Lung microvascular endothelial cell (primary cell): ENCODE measurements at regions not wholly inside any gene's neighbourhood (a gene's known extent, or its start where the extent isn't known, plus 50 kb on each side); places are given as distances from the start of the nearest gene placed in this dataset.
A peak's percentile ranks its signal among the peaks of the same experiment; 100 is the strongest.

Source experiments
- DNase-seq, 2 donors: peaks; one replicate each; pipeline versions ENCODE4 v3.0.0 to v3.0.0-alpha.2; 2010; ENCODE audit warnings: low read depth in 2 of 2

GRCh38 chr17:13359774-13360173, 242.0 kb downstream of the HS3ST3A1 start:
- DNase-seq, result no peak

DNA sequence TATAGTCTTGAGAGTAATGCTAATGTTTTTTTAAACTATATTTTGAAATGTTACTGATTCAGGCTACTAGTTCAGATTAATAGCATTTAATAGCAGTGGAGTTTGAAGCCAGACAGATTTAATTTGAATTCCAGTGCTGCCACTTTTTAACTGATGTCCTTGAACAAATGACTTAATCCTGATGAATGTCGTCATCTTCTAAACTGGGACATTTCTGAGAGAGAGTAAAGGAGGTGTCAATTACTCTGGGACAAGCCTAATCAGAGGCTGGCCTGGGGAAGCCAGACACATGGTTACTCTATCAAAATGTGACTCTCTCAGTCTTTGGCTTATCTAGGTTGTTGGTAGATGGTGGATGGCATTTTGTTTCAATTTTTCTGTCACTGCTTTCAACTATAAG, 246.7 kb downstream of the HS3ST3A1 start:
- DNase-seq, result no peak

DNA sequence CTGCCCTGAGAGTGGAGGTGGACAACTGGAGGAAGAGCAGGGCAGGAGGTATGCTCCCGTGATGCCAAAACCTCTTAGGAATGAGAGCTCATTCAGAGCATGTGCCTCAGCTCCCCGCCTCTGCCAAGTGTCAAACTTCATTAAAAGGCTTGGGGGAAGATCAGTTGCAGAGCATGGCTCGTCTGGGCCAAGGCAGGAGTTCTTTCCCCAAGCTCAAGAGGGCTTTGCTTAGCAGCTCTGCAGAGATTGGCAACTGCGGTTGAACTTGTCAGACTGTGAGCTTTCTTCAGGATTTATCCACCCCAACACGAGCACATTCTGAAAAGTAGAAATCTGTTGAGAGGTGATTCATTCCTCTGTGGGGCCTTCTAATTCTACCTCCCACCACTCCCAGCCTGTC, 248.1 kb downstream of the HS3ST3A1 start:
- no peak for DNase-seq

DNA sequence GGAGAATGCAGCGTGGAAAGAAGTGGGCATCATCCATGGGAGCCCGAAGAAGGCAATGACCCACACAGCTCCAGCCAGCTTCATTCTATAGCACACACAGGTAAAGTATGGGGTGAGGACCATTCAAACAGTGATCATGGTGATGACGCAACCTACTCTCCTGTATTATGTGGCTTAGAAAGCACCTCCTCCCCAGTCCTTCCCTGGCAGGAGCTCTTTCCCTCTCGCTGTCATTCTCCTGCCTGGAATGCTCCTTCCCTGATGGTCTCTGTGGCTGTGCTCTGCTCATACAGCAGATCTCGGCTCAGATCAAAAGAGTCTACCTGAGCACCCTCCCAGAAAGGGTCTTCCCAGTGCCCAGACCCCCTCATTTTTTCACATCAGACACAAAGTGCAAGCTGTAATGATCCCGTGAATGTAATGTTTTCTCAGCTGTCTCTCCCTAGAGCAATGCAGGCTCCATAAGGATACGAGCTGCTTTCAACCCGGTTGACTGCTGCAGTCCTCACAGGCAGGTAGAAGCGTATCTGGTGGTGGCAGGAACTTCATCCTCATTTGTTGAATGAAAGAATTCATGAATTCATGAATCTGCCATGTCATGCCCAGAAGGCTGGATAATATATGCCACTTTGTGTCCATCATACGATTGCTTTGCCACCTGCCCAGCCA, 248.8 kb downstream of the HS3ST3A1 start:
- no peak for DNase-seq

GRCh38 chr17:13351046-13351445, 250.7 kb downstream of the HS3ST3A1 start:
- no peak for DNase-seq

GRCh38 chr17:13350466-13350865, 251.3 kb downstream of the HS3ST3A1 start:
- DNase-seq, result no peak

DNA sequence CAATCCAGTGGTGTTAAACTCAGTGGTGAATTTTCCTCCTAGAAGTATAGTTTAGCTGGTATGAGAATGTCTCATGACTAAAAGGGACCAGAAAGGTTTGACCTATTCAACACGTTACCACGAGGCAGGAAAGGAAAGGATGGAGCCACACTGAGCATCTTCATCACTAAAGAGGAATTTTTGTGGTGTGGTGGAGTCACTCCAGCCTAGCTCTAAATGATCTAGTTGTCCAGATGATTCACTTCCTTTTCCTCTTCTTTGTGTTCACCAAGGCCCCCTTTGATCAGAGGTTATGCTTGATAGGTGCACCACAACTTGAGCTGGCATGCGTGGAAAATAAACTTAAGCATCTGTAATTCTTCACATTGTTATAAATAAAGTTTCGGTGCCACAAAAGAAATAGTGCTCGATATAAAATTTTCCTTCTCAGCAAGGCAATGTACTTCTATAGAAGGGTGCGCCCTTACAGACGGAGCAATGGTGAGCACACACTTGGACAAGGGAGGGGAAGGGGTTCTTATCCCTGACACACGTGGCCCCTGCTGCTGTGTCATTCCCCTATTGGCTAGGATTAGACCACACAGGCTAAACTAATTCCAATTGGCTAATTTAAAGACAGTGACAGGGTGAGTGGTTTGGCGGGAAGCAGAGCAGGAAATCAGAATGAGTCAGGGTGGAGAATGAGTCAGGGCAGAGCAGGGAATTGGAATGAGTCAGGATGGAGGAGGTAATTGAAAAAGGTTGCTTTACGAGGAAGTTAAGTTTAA, 254.6 kb downstream of the HS3ST3A1 start:
- peak; percentile 8 to 12 for DNase-seq

GRCh38 chr17:13346592-13346991, 255.1 kb downstream of the HS3ST3A1 start:
- no peak for DNase-seq

GRCh38 chr17:13346081-13346533, 255.6 kb downstream of the HS3ST3A1 start:
- DNase-seq, result no peak

GRCh38 chr17:13338421-13338820, 263.3 kb downstream of the HS3ST3A1 start:
- DNase-seq, result no peak

- peak; percentile 47 to 50 for DNase-seq
These were observed 263.8 kb downstream of the HS3ST3A1 start for GRCh38 chr17:13337864-13338371.

DNA sequence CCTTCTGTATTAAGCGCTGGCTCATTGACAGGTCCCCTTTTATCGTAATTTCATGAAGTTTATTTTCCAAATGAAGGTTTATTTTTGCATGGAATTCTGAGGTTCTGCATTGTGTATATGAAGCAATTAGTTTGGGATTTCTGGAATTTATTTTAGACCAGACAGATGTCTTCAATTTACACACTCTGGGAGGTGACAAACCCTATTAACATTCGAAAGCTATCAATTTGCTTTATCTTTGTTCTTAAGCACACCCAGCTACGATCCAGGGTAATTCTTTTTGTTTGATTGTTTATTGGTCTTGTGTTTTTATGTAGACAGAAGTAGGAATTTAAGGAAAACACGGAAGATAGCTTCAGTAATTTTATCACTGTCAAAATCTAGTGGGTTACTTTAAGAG, 264.6 kb downstream of the HS3ST3A1 start:
- no peak for DNase-seq

DNA sequence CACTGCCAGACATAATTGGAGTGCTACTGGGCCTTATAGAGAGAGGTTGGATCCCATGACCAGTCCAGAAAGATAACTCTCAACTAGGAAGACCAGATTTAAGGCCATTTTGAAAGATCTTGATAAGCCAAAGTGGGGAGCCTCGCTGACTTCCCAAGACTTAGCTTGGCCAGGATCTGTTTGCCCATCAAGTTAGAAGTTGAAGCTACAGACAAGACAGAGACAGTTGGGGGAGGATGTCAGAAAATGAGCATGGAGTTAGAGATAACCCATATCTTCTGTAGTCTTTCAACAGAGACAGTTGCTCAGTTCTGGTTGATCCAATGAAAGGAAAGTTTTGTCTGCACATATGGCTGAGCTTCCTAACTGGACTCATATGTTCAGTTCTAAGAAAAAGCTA, 267.4 kb downstream of the HS3ST3A1 start:
- DNase-seq, result no peak

DNA sequence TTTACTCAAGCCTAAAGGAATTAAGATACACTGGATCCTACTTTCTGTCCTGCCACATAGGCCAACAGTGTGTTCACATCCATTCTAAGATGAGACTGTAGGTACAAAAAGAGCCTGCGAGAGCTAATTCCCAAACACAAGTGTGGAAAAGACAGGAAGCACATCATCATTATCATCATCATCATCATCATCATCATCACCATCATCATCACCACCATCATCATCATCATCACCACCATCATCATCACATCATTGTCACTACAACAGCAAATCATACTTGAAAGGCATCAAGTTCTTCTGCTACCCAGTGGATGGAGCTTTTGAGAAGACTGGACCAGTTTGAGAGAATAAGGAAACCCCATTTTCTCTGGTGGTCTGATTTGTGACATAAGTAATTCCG, 268.1 kb downstream of the HS3ST3A1 start:
- DNase-seq, result no peak

DNA sequence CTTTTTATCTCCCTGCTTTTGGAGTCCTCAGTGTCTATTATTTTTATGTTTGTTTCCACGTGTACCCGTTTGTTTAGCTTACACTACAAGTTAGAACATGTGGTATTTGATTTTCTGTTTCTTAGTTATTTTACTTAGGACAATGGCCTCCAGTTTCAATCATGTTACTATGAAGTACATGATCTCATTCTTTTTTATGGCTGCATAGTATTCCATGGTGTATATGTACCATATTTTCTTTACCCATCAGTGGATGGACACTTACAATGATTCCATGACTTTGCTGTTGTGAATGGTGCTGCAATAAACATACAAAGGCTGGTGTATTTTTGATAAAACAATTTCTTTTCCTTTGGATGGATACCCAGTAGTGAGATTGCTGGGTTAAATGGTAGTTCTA, 269.5 kb downstream of the HS3ST3A1 start:
- no peak for DNase-seq

- no peak for DNase-seq
These were observed 272.3 kb downstream of the HS3ST3A1 start for GRCh38 chr17:13329421-13329820.

GRCh38 chr17:13323990-13324389, 277.7 kb downstream of the HS3ST3A1 start:
- no peak for DNase-seq

DNA sequence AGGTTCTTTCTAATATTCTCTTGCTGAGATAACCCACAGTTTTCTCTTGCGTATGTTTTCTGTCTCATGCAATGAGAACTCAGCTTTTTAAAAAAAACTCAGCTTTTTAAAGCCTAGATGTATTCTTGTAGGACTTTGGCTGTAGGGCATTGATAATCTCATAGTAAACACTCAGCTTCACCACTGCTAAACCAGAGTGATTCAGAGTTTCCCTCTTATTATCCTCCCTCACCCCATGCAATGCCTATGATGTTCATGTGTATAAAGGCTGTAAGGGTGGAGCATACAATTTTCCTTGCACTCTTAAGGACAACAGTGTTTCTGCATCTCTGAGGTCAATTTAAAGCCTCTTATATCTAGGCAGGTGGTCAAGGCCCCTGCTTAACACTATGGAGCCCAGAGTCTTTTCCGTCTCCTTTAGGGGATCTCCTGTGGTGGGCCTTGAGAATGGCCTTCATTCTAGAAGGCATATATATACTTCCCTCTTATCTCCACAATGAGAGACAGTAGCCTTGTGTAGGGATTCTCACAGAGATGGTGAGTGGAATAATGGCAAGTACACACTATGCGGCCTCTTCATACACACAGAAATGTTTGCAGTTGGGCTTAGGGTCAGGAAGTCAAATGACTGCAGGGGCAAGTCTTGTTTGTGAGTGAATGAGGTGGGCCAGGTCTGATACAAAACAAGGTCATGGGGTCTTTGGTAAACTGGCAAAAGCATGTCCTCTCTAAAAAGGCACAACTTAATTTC, 279.6 kb downstream of the HS3ST3A1 start:
- DNase-seq, result no peak

DNA sequence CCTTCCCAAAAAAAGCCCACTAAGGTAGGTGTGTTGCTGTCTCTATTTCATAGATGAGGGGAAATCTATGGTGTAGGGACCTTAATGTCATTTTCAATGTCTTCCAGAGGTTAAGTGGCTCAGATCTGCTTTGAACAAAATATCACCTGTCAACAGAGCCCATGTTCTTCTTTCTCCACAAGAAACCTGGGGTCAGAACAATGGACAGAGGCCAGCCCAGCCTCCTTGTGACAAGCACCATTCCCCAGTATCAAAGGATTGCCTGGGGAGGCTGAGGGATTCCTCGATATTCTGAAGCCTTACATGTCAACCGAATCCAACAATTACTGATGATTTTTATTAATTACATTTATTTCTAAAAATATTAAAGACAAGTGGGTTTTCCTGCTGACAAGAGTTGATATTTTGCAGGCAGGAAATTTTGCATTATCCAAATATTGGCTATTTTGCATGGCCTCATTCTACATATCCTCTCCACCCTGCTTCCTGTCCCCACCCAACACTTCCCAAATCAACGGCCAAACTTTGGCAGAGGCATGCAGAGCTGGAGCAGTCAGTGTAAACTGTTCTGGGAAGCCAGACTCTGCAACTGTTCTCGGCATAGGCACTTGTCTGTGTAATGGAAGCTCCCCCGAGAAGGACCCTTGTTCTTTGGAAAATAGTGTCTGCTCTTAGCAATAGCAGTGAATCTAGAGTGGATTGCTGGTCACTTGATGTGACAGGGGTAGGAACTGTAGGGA, 281.5 kb downstream of the HS3ST3A1 start:
- no peak for DNase-seq

DNA sequence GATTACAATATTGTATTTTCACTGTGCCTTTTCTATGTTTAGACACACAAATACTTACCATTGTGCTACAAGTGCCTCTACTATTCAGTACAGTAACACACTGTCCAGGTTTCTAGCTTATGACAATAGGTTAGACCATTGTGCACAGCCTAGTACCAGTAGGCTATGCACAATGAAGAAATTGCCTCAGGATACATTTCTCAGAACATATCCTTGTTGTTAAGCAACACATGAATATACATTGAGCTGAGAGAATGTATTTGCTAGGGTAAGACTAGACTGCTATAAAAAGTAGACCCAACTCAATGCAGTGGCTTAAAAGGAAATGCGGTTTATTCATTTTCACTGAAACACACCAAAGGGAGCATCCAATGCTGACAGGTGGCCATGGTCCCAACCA, 285.1 kb downstream of the HS3ST3A1 start:
- DNase-seq, result no peak

DNA sequence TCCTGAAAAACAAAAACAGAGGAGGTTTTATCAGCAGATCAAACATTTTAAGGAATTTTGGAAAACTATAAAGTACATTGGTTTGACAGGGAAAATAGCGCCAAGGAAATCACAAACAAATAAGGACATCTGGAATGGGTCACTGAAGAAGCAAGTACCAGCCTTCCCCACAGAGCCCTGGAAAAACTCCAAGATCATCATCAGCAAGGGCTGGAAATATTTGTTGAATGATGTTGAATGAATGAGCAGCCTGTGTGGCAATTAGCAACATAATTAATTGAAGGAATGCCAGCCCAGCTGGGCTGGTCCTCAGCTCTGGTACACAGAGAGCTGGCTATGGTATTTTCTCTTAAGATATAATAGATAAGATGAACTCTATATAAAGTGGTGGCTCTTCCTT, 290.4 kb downstream of the HS3ST3A1 start:
- no peak for DNase-seq

- no peak for DNase-seq
These were observed 290.9 kb downstream of the HS3ST3A1 start for GRCh38 chr17:13310858-13311257.
